Activated T-helper 2 cell treated with anti-CD3 and anti-CD28 coated beads, Interferon-gamma antibody, Interleukin-2, Interleukin-4, amounts not matched to agents 10 μg/mL and 5 μg/mL and 100 μg/mL, durations not matched to agents 14 hours and 24 hours and 36 hours (primary cell): ENCODE measurements at regions not wholly inside any gene's neighbourhood (a gene's known extent, or its start where the extent isn't known, plus 50 kb on each side); places are given as distances from the start of the nearest gene placed in this dataset.
"Not testable (repeated sequence)": the region's sequence is repeated elsewhere in the genome, so short reads cannot be mapped to it uniquely, and the experiment has no call there.

Source experiments
- DNase-seq: peaks from one replicate; pipeline ENCODE4 v3.0.0; 2021; ENCODE audit warnings: low spot score
- H3K27ac Mint-ChIP-seq: one replicate; pipeline ENCODE4 v1.8.0; 2021; ENCODE audit warnings: mixed read lengths
- H3K27me3 Mint-ChIP-seq: one replicate; pipeline ENCODE4 v1.8.0; 2021; ENCODE audit warnings: low read depth, mixed read lengths
- H3K36me3 Mint-ChIP-seq: one replicate; pipeline ENCODE4 v1.8.0; 2021; ENCODE audit warnings: low read depth, mixed read lengths
- H3K4me1 Mint-ChIP-seq: one replicate; pipeline ENCODE4 v1.8.0; 2021; ENCODE audit warnings: low read depth, mixed read lengths
- H3K4me3 Mint-ChIP-seq: one replicate; pipeline ENCODE4 v1.8.0; 2021; ENCODE audit warnings: low read depth, mild to moderate bottlenecking, moderate library complexity, mixed read lengths
- H3K9me3 Mint-ChIP-seq: one replicate; pipeline ENCODE4 v1.8.0; 2021; ENCODE audit warnings: mixed read lengths
- intact Hi-C: fragments of 100-400 bp; cut with micrococcal nuclease; formaldehyde crosslinking; loops from one replicate; pipeline ENCODE4 v1.15.1; 2023

- not testable (repeated sequence) for H3K36me3 Mint-ChIP-seq, DNase-seq, H3K27ac Mint-ChIP-seq, H3K9me3 Mint-ChIP-seq
- intact Hi-C loops = loop anchor here (10.0 kb wide), 1 partner anchor 49 kb away; no protein-coding TSS in a partner anchor
- Mint-ChIP-seq H3K27me3 (peaks cover 77% of the 10 kb centered on the region), H3K4me1 (peaks cover 18% of the 10 kb centered on the region), H3K4me3 (peak overlapping the region; percentile 74)
These were observed 119.1 kb upstream of the PRSS3 start for GRCh38 chr9:33676194-33676745.

DNA sequence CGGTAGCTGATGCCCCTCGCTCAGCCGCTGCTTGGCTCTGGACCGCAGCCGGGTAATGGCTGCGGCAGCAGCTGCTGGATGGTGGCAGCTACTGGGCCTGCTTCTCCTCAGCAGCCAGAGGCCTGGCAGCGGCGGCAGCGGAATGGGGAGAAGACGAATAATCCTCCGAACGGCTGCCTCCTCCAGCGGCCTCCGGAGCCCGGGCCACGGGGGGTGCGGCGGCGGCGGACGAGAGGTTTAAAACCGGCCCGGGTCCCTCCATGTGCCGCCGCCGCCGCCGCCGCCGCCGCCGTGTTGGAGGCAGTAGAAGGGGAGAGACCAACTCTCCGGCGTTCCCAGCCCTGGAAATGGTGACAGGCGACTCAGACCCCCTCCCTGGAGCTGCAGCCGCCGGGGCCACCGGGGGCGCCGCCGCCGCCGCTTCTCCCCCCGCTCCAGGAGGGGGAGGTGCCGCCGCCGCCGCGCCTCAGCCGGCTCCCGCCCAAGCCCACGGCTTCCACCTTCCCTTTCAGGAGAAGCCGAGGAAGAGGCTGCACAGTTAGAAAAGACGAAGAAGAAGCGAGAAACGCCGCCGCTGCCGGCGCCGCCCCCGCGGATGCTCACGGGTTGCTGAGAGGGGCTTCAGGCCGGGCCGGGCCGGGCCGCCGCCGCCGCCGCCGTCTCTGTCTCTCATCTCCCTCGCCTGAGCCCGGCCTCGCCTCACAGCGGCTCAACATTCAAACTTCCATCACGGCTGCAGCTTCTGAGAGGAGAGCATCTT, 118.4 kb upstream of the PRSS3 start:
- Mint-ChIP-seq H3K4me3 (peak overlapping the region; percentile 90), H3K4me1 (peaks cover 18% of the 10 kb centered on the region), H3K9me3 (no peaks in the 10 kb centered on the region), H3K27me3 (peaks cover 73% of the 10 kb centered on the region), H3K36me3 (peaks cover 6% of the 10 kb centered on the region), H3K27ac (no peak overlapping the region)
- DNase-seq = peak; percentile 11
- intact Hi-C loops = loop anchor here (1.0 to 10.0 kb wide), 2 partner anchors 11 to 48 kb away; no protein-coding TSS in a partner anchor

DNA sequence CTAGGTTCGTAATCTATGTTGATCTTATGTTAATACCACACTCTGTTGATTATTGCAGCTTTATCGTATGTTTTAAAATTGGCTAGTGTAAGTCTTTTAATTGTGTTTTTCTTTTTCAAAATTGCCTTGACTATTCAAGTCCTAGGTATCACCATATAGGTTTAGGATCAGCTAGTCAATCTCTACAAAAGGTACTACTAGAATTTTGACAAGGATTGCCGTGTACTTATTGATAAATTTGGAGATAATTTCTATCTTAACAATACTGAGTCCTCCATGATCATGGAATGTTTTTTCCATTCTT, 117.9 kb upstream of the PRSS3 start:
- Mint-ChIP-seq H3K36me3 (peaks cover 6% of the 10 kb centered on the region), H3K9me3 (no peaks in the 10 kb centered on the region), H3K27me3 (peaks cover 73% of the 10 kb centered on the region), H3K4me3 (peak overlapping the region; percentile 90), H3K4me1 (peaks cover 16% of the 10 kb centered on the region), H3K27ac (no peak overlapping the region)
- DNase-seq = no peak
- intact Hi-C loops = loop anchor here (1.0 to 10.0 kb wide), 2 partner anchors 11 to 47 kb away; no protein-coding TSS in a partner anchor

DNA sequence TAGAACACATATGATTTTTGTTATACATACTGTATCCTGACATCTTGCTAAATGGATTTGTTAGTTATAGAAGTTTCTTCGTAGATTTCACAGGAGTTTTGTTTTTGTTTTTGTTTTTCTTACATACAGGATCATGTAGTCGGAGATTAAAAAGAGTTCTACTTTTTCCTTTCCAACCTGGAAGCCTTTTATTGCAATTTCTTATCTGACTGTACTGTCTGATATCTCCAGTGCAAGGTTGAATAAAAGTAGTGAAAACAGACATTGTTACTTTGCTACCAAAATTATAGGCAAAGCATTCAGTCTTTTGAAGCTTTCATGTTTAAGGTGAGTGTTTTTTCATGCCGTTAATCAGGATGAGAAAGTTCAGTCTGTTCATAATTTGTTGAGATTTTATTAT, 117.4 kb upstream of the PRSS3 start:
- Mint-ChIP-seq H3K4me3 (no peak overlapping the region), H3K4me1 (peaks cover 15% of the 10 kb centered on the region), H3K27ac (no peak overlapping the region), H3K9me3 (no peaks in the 10 kb centered on the region), H3K27me3 (peaks cover 75% of the 10 kb centered on the region), H3K36me3 (peaks cover 6% of the 10 kb centered on the region)
- intact Hi-C loops = loop anchor here (1.0 to 10.0 kb wide), 3 partner anchors 10 to 47 kb away; no protein-coding TSS in a partner anchor
- no peak for DNase-seq

GRCh38 chr9:33682551-33682950, 112.8 kb upstream of the PRSS3 start:
- DNase-seq = no peak
- H3K27me3 Mint-ChIP-seq = peaks cover 69% of the 10 kb centered on the region
- H3K9me3 Mint-ChIP-seq = no peaks in the 10 kb centered on the region
- H3K27ac Mint-ChIP-seq = no peak overlapping the region
- no peak overlapping the region for H3K4me3 Mint-ChIP-seq
- intact Hi-C loops = no loop called here
- H3K4me1 Mint-ChIP-seq = peaks cover 6% of the 10 kb centered on the region
- no peaks in the 10 kb centered on the region for H3K36me3 Mint-ChIP-seq

- no peak for DNase-seq
- Mint-ChIP-seq H3K4me1 (peaks cover 6% of the 10 kb centered on the region), H3K9me3 (no peaks in the 10 kb centered on the region), H3K27ac (no peak overlapping the region), H3K36me3 (no peaks in the 10 kb centered on the region), H3K4me3 (no peak overlapping the region), H3K27me3 (peaks cover 65% of the 10 kb centered on the region)
- intact Hi-C loops = no loop called here
These were observed 110.5 kb upstream of the PRSS3 start for GRCh38 chr9:33684831-33685230.

DNA sequence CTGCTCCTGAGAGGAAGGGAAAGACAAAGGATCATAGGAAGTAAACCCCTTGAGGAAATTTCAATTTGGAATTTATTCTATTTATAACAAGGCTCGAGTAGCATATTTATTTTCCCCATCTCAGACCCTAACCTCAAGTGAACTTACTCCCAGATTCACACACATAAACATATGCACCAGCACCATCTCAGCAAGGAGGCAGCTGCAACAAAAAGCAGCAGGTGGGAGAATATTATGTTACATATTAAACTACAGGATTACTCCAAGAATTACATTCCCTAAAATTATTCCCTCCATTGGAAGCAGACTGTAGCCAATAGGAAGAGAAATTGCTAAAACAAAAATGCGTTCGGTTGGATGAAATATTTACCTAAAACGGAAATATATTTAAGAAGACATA, 108.4 kb upstream of the PRSS3 start:
- Mint-ChIP-seq H3K27me3 (peaks cover 61% of the 10 kb centered on the region), H3K27ac (no peak overlapping the region), H3K4me3 (no peak overlapping the region), H3K36me3 (no peaks in the 10 kb centered on the region), H3K4me1 (peaks cover 6% of the 10 kb centered on the region), H3K9me3 (no peaks in the 10 kb centered on the region)
- no peak for DNase-seq
- intact Hi-C loops = no loop called here

GRCh38 chr9:33687779-33688178, 107.6 kb upstream of the PRSS3 start:
- Mint-ChIP-seq H3K27me3 (peaks cover 58% of the 10 kb centered on the region), H3K4me1 (peaks cover 6% of the 10 kb centered on the region), H3K4me3 (no peak overlapping the region), H3K36me3 (no peaks in the 10 kb centered on the region), H3K9me3 (no peaks in the 10 kb centered on the region), H3K27ac (no peak overlapping the region)
- intact Hi-C loops = loop anchor here (1.0 kb wide), 1 partner anchor 10 kb away; no protein-coding TSS in a partner anchor
- DNase-seq = no peak

DNA sequence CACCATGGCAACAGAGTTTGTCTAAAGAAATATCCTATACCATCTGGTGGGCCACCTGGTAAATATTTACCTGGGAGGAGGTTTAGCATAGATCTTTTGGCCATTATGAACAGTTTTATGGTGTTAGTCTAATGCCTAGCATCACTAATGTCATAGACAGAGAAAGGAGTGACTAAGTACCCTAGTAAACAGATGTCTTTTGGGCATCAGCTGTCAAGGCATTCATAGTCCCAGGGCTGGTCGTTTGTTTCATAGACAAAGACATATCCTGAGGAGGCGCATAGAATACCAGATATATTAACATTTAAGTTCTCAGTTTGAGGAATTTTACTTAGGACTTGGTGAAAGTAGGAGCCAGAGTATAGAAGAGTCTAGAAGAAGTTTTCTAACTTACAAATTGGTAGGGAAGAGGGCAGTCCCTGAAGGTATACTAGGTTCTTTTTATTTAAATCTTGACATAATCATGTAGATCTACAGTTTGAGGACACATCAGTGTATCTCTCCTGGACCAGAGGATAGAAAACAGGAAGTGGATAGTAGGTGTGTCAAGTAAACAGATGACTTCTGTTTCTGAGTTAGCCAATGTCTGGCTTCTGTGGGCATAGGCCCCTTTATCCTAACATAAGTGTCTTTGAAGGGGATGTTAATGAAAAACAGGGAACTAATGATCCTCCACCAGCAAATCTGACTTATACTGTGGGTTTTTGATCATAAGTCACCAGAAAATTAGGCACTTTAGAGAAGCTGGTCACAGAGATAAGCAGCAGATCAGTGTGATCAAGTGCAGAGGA, 105.0 kb upstream of the PRSS3 start:
- Mint-ChIP-seq H3K4me3 (no peak overlapping the region), H3K27me3 (peaks cover 50% of the 10 kb centered on the region), H3K27ac (no peak overlapping the region), H3K4me1 (peaks cover 6% of the 10 kb centered on the region), H3K9me3 (no peaks in the 10 kb centered on the region), H3K36me3 (no peaks in the 10 kb centered on the region)
- intact Hi-C loops = no loop called here
- no peak for DNase-seq

- H3K9me3 Mint-ChIP-seq = no peaks in the 10 kb centered on the region
- intact Hi-C loops = no loop called here
- no peaks in the 10 kb centered on the region for H3K36me3 Mint-ChIP-seq
- no peak overlapping the region for H3K27ac Mint-ChIP-seq
- peaks cover 5% of the 10 kb centered on the region for H3K4me1 Mint-ChIP-seq
- no peak for DNase-seq
- H3K27me3 Mint-ChIP-seq = peaks cover 38% of the 10 kb centered on the region
- no peak overlapping the region for H3K4me3 Mint-ChIP-seq
These were observed 100.1 kb upstream of the PRSS3 start for GRCh38 chr9:33695299-33695698.

DNA sequence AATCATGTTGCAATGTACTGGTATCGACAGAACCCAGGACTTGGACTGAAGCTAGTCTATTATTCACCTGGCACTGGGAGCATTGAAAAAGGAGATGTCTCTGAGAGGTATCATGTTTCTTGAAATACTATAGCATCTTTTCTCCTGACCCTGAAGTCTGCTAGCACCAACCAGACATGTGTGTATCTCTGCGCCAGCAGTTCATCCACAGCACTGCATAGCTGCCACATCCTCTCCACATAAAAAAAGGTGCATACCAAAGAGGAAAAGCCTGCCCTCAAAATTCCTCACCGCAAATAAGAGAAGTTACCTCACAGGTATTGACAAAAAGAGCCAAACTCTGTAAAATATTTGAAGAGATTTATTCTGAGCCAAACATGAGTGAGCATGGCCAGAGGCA, 99.5 kb upstream of the PRSS3 start:
- Mint-ChIP-seq H3K4me1 (no peaks in the 10 kb centered on the region), H3K27me3 (peaks cover 35% of the 10 kb centered on the region), H3K27ac (no peak overlapping the region), H3K36me3 (no peaks in the 10 kb centered on the region), H3K9me3 (no peaks in the 10 kb centered on the region), H3K4me3 (no peak overlapping the region)
- DNase-seq = no peak
- intact Hi-C loops = no loop called here

DNA sequence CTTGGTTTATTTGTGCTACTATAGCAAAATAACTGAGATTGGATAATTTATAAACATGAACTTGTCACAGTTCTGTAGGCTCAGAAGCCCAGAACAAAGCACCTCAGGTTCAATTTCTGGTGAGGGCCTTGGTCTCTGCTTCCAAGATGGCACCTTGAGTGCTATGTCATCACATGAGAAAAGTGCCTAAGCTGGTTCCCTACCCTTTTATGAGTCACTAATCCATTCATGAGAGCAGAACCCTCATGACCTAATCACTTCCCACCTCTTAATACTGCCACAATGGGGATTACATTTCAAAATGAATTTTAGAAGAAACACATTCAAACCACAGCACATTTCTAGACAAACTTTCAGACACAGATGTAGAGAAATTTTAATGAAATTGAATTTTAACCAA, 98.2 kb upstream of the PRSS3 start:
- no peak overlapping the region for H3K27ac Mint-ChIP-seq
- no peak overlapping the region for H3K4me3 Mint-ChIP-seq
- H3K27me3 Mint-ChIP-seq = peaks cover 31% of the 10 kb centered on the region
- intact Hi-C loops = no loop called here
- H3K4me1 Mint-ChIP-seq = no peaks in the 10 kb centered on the region
- DNase-seq = no peak
- H3K9me3 Mint-ChIP-seq = no peaks in the 10 kb centered on the region
- H3K36me3 Mint-ChIP-seq = no peaks in the 10 kb centered on the region

DNA sequence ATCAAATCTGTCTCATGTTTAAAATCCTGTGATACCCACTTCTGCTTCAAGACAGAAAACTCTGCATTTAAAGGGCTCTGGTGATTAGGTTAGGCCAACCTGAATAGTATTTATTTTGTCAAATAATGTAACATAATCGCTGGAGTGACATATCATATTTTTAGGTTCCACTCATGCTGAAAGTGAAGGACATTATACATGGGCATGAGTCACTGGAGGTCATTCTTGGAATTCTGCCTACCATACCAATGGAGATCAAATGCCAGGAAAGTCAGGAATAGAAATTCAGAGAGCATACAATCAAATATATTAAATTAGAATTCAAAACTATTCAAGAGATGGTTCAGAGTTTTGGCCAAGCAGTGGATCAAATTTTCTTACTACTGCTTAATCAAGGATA, 97.1 kb upstream of the PRSS3 start:
- H3K27me3 Mint-ChIP-seq = peaks cover 23% of the 10 kb centered on the region
- H3K9me3 Mint-ChIP-seq = no peaks in the 10 kb centered on the region
- no peak overlapping the region for H3K4me3 Mint-ChIP-seq
- H3K4me1 Mint-ChIP-seq = no peaks in the 10 kb centered on the region
- no peak for DNase-seq
- H3K36me3 Mint-ChIP-seq = no peaks in the 10 kb centered on the region
- no peak overlapping the region for H3K27ac Mint-ChIP-seq
- intact Hi-C loops = no loop called here
